GM12878 (cell line): ENCODE measurements at regions not wholly inside any gene's neighbourhood (a gene's known extent, or its start where the extent isn't known, plus 50 kb on each side); places are given as distances from the start of the nearest gene placed in this dataset.
A peak's percentile ranks its signal among the peaks of the same experiment; 100 is the strongest.

Experiments used
- ATAC-seq: fragments of 200-7000 bp; cut with Tn5 transposase; 3 replicates; pipeline ENCODE4 v1.9.1; 2020; ENCODE audit warnings: mild to moderate bottlenecking, moderate library complexity
- BruUV-seq: library from RNA; stranded (reverse); fragments of 400-500 nt; replicated peaks from 2 replicates; lab custom pipeline; 2021; lab: Mats Ljungman, UMichigan
- CTCF ChIA-PET: fragments of 300-600 bp; sonication (Branson Sonifier 250); formaldehyde crosslinking; extraction: SDS; loops from one replicate; lab custom pipeline; 2021; ENCODE audit warnings: inconsistent platforms; lab: Yijun Ruan, JAX
- POLR2A ChIA-PET: fragments of 350-600 bp; formaldehyde crosslinking; extraction: SDS; loops from one replicate; lab custom pipeline; 2021; ENCODE audit warnings: inconsistent platforms; lab: Charles Lee
- RAD21 ChIA-PET: fragments of 300-600 bp; sonication (Branson Sonifier 250); formaldehyde crosslinking; loops from one replicate; lab custom pipeline; 2023; ENCODE audit warnings: antibody characterized with exemption; ENCODE audit not compliant: unreplicated experiment; lab: Charles Lee
- SMC1A ChIA-PET: fragments of 300-600 bp; sonication (Branson Sonifier 250); formaldehyde crosslinking; loops from one replicate; lab custom pipeline; 2023; ENCODE audit not compliant: unreplicated experiment, uncharacterized antibody; lab: Charles Lee
- DNase-seq: peaks from one replicate; pipeline ENCODE4 v3.0.0-alpha.2; 2011; ENCODE audit warnings: low read depth, low spot score
- FAIRE-seq: peaks from 3 replicates; lab custom pipeline; 2011; peaks lifted over from hg19 to GRCh38; lab: Jason Lieb, UNC
- H2AFZ ChIP-seq: 2 replicates; pipeline ENCODE4 v1.6.0; 2011; ENCODE audit warnings: low read depth, low read length, control low read depth; ENCODE audit not compliant: control insufficient read depth
- H3K27ac ChIP-seq: 2 replicates; pipeline ENCODE4 v1.5.1; 2011; ENCODE audit warnings: control low read depth; ENCODE audit not compliant: control insufficient read depth, insufficient read depth
- H3K27me3 ChIP-seq, 2 experiments: replicated peaks in 1 of 2; 2 replicates each; pipeline versions ENCODE4 v1.6.0 to v1.6.1; 2011; ENCODE audit warnings: low read length in 1 of 2; ENCODE audit not compliant: control insufficient read depth in 2 of 2, insufficient read depth in 2 of 2
- H3K36me3 ChIP-seq, 2 experiments: 2 replicates each; pipeline ENCODE4 v1.5.1; 2011; ENCODE audit warnings: low read length in 1 of 2; ENCODE audit not compliant: control insufficient read depth in 2 of 2, insufficient read depth in 2 of 2
- H3K4me1 ChIP-seq: 2 replicates; pipeline ENCODE4 v1.6.1; 2011; ENCODE audit warnings: mild to moderate bottlenecking, low read length, moderate library complexity, mixed read lengths; ENCODE audit not compliant: control insufficient read depth, insufficient read depth
- H3K4me2 ChIP-seq: 2 replicates; pipeline ENCODE4 v1.6.0; 2011; ENCODE audit warnings: control low read depth; ENCODE audit not compliant: control insufficient read depth, insufficient read depth
- H3K4me3 ChIP-seq: fragments of 200-600 bp; sonication (generic); 2 replicates; pipeline ENCODE4 v1.5.1; 2016
- H3K79me2 ChIP-seq: 2 replicates; pipeline ENCODE4 v1.6.0; 2011; ENCODE audit warnings: low read length; ENCODE audit not compliant: control insufficient read depth, insufficient read depth
- H3K9ac ChIP-seq: 2 replicates; pipeline ENCODE4 v1.8.0; 2011; ENCODE audit warnings: low read length, control low read depth, mixed read lengths; ENCODE audit not compliant: control insufficient read depth, insufficient read depth
- H3K9me3 ChIP-seq: replicated peaks from 3 replicates; pipeline ENCODE4 v1.5.1; 2011; ENCODE audit warnings: mild to moderate bottlenecking, low read length; ENCODE audit not compliant: control insufficient read depth, insufficient read depth
- H4K20me1 ChIP-seq: 2 replicates; pipeline ENCODE4 v1.6.0; 2011; ENCODE audit not compliant: control insufficient read depth, insufficient read depth
- CTCF ChIP-seq, 3 experiments: IDR thresholded peaks in 2 of 3; conservative IDR thresholded peaks in 1 of 3; 2 replicates each; pipeline ENCODE4 v1.5.1; 2011; ENCODE audit warnings: low read depth in 3 of 3, low read length in 3 of 3, mild to moderate bottlenecking in 3 of 3, control low read depth in 2 of 3, moderate library complexity in 2 of 3, inconsistent platforms in 1 of 3, mixed read lengths in 1 of 3; ENCODE audit not compliant: control insufficient read depth in 2 of 3, insufficient read depth in 1 of 3; ENCODE audit errors: extremely low read depth in 1 of 3
- POLR2AphosphoS2 ChIP-seq: IDR thresholded peaks from 2 replicates; pipeline ENCODE4 v1.6.1; 2011; ENCODE audit warnings: low read depth, mild to moderate bottlenecking, low read length, improper control_type of control experiment, moderate library complexity
- RAD21 ChIP-seq: IDR thresholded peaks from 2 replicates; pipeline ENCODE4 v1.6.1; 2011; ENCODE audit warnings: mild to moderate bottlenecking, low read depth, low read length, moderate library complexity; ENCODE audit not compliant: insufficient read depth
- SMC3 ChIP-seq: IDR thresholded peaks from 2 replicates; pipeline ENCODE4 v1.6.1; 2011; ENCODE audit warnings: low read length, improper control_type of control experiment, borderline replicate concordance
- in situ Hi-C: fragments of 300-500 bp; cut with MboI; formaldehyde crosslinking; loops from 9 replicates; pipeline ENCODE4 v1.14.3; 2018; ENCODE audit warnings: mixed read lengths
- intact Hi-C: fragments of 100-400 bp; cut with micrococcal nuclease; formaldehyde crosslinking; loops from one replicate; pipeline ENCODE4 v1.14.2; 2022; ENCODE audit not compliant: unreplicated experiment

- ATAC-seq (peak; percentile 58), FAIRE-seq (no peak), DNase-seq (no peak)
- Histone ChIP-seq H3K36me3 (no peaks in the 10 kb centered on the region), H3K27ac (no peak overlapping the region), H2AFZ (no peak overlapping the region), H3K9me3 (no peaks in the 10 kb centered on the region), H3K4me1 (no peaks in the 10 kb centered on the region), H4K20me1 (no peaks in the 10 kb centered on the region), H3K4me2 (no peak overlapping the region), H3K27me3 (no peaks in the 10 kb centered on the region), H3K4me3 (no peak overlapping the region), H3K9ac (no peak overlapping the region), H3K79me2 (no peaks in the 10 kb centered on the region)
- peak; percentile 40 to 66 (median 40); a peak in 5 of 6 replicates for TF ChIP-seq CTCF (IDR thresholded peaks at IDR 0.05 in 2 of 3, conservative IDR thresholded peaks at IDR 0.05 in 1 of 3; ENCODE audit: control insufficient read depth in 2 of 3, extremely low read depth in 1 of 3, insufficient read depth in 1 of 3, low read depth in 3 of 3, low read length in 3 of 3)
- peak; percentile 70; the same call in 1 of the 2 replicates for TF ChIP-seq SMC3
- no peak for TF ChIP-seq POLR2AphosphoS2
- peak; percentile 57 for TF ChIP-seq RAD21
- ChIA-PET POLR2A (no interaction called here), RAD21 (interaction anchor here (0.7 to 1.3 kb wide), 5 partner anchors 9 to 369 kb away, joined by 3 to 22 read pairs (median 4); no protein-coding TSS in a partner anchor), CTCF (interaction anchor here (0.6 to 3.3 kb wide), 7 partner anchors 12 to 389 kb away, joined by 3 to 62 read pairs (median 3); no protein-coding TSS in a partner anchor), SMC1A (interaction anchor here (0.6 to 4.1 kb wide), 11 partner anchors 17 to 379 kb away, joined by 3 to 46 read pairs (median 3); no protein-coding TSS in a partner anchor)
- intact Hi-C loops = loop anchor here (1.0 to 10.0 kb wide), 2 partner anchors 291 to 366 kb away; no protein-coding TSS in a partner anchor
- BruUV-seq = no TSS peak
- in situ Hi-C loops = loop anchor here (10.0 kb wide), 1 partner anchor 351 kb away; no protein-coding TSS in a partner anchor
Observed at GRCh38 chr9:73565833-73566465, 414.3 kb downstream of the ANXA1 start.
